Endothelial cell of umbilical vein (primary cell): ENCODE measurements at regions not wholly inside any gene's neighbourhood (a gene's known extent, or its start where the extent isn't known, plus 50 kb on each side); places are given as distances from the start of the nearest gene placed in this dataset.

Experiments used
- BruUV-seq: library from RNA; stranded (reverse); fragments of 400-500 nt; replicated peaks from 2 replicates; lab custom pipeline; 2021; lab: Mats Ljungman, UMichigan
- CTCF ChIA-PET: fragments of 300-600, 350-600 bp; sonication (Branson Sonifier 250); formaldehyde crosslinking; loops from one replicate; lab custom pipeline; 2021; ENCODE audit warnings: antibody characterized with exemption, inconsistent platforms; lab: Charles Lee
- POLR2A ChIA-PET: fragments of 300-600, 350-600 bp; sonication (Branson Sonifier 250); formaldehyde crosslinking; loops from one replicate; lab custom pipeline; 2021; ENCODE audit warnings: antibody characterized with exemption, inconsistent platforms; lab: Charles Lee
- DNase-seq: peaks from one replicate; pipeline ENCODE4 v3.0.0-alpha.2; 2011; ENCODE audit warnings: low read depth, low spot score
- FAIRE-seq: peaks from 2 replicates; lab custom pipeline; 2011; peaks lifted over from hg19 to GRCh38; lab: Jason Lieb, UNC
- H2AFZ ChIP-seq: 2 replicates; pipeline ENCODE4 v1.6.0; 2012; ENCODE audit warnings: low read depth, low read length, control low read depth, inconsistent platforms
- H3K27ac ChIP-seq: 2 replicates; pipeline ENCODE4 v1.5.1; 2011; ENCODE audit warnings: low read depth, mild to moderate bottlenecking, control low read depth, low read length, moderate library complexity; ENCODE audit not compliant: insufficient read depth
- H3K27me3 ChIP-seq, 2 experiments: 2 replicates each; pipeline versions ENCODE4 v1.6.0 to v1.6.1; 2011; ENCODE audit warnings: low read length in 2 of 2, mixed read lengths in 1 of 2; ENCODE audit not compliant: control insufficient read depth in 2 of 2, insufficient read depth in 2 of 2
- H3K36me3 ChIP-seq, 2 experiments: 2 replicates in 1 of 2; 3 replicates in 1 of 2; pipeline ENCODE4 v1.5.1; 2011; ENCODE audit warnings: low read length in 2 of 2, mild to moderate bottlenecking in 1 of 2, moderate library complexity in 1 of 2; ENCODE audit not compliant: control insufficient read depth in 2 of 2, insufficient read depth in 2 of 2; ENCODE audit errors: extremely low read depth in 1 of 2
- H3K4me1 ChIP-seq: 3 replicates; pipeline ENCODE4 v1.5.1; 2011; ENCODE audit warnings: mild to moderate bottlenecking, low read length; ENCODE audit not compliant: control insufficient read depth, insufficient read depth; ENCODE audit errors: extremely low read depth
- H3K4me2 ChIP-seq: 2 replicates; pipeline ENCODE4 v1.6.1; 2011; ENCODE audit warnings: low read length, control low read depth, mixed read lengths; ENCODE audit not compliant: insufficient read depth
- H3K4me3 ChIP-seq, 3 experiments: fragments of 200-600 bp in 1 of 3; sonication (generic), shearing (Covaris generic) in 1 of 3; replicated peaks in 1 of 3; 2 replicates each; pipeline ENCODE4 v1.5.1; 2011 to 2016; ENCODE audit warnings: control low read depth in 3 of 3, low read length in 3 of 3, mild to moderate bottlenecking in 2 of 3, inconsistent platforms in 1 of 3, low read depth in 1 of 3, moderate library complexity in 1 of 3; ENCODE audit not compliant: insufficient read depth in 1 of 3
- H3K79me2 ChIP-seq: 2 replicates; pipeline ENCODE4 v1.6.0; 2012; ENCODE audit warnings: low read length, inconsistent platforms; ENCODE audit not compliant: control insufficient read depth, insufficient read depth
- H3K9ac ChIP-seq: replicated peaks from 2 replicates; pipeline ENCODE3; 2011; ENCODE audit warnings: low read length, control low read depth; ENCODE audit not compliant: insufficient read depth; ENCODE audit errors: extremely low read depth
- H3K9me1 ChIP-seq: replicated peaks from 3 replicates; pipeline ENCODE4 v1.6.0; 2011; ENCODE audit warnings: mild to moderate bottlenecking, low read length; ENCODE audit not compliant: control insufficient read depth, insufficient read depth; ENCODE audit errors: extremely low read depth
- H3K9me3 ChIP-seq: replicated peaks from 2 replicates; pipeline ENCODE4 v1.5.1; 2012; ENCODE audit warnings: low read length, inconsistent platforms; ENCODE audit not compliant: control insufficient read depth, insufficient read depth
- H4K20me1 ChIP-seq: replicated peaks from 2 replicates; pipeline ENCODE3; 2011; ENCODE audit warnings: mild to moderate bottlenecking, low read length; ENCODE audit not compliant: control insufficient read depth, insufficient read depth; ENCODE audit errors: extremely low read depth
- CTCF ChIP-seq, 2 donors: IDR thresholded peaks; 1 replicate in 1 of 2; 2 replicates in 1 of 2; pipeline ENCODE4 v1.5.1; 2011; ENCODE audit warnings: low read length in 2 of 2, mild to moderate bottlenecking in 2 of 2, moderate library complexity in 2 of 2, control low read depth in 1 of 2, inconsistent platforms in 1 of 2, low read depth in 1 of 2; ENCODE audit not compliant: insufficient read depth in 1 of 2; ENCODE audit errors: extremely low read depth in 1 of 2
- EZH2 ChIP-seq: IDR thresholded peaks from 2 replicates; pipeline ENCODE4 v1.6.1; 2012; ENCODE audit warnings: borderline replicate concordance, low read depth, mild to moderate bottlenecking, moderate library complexity, low read length, inconsistent platforms; ENCODE audit not compliant: severe bottlenecking
- FOS ChIP-seq: IDR thresholded peaks from 2 replicates; pipeline ENCODE4 v1.6.1; 2011; ENCODE audit warnings: mild to moderate bottlenecking, low read length, moderate library complexity, borderline replicate concordance; ENCODE audit not compliant: insufficient read depth
- GATA2 ChIP-seq: IDR thresholded peaks from 2 replicates; pipeline ENCODE4 v1.7.0; 2011; ENCODE audit warnings: low read depth, mild to moderate bottlenecking, moderate library complexity, mixed read lengths, low read length; ENCODE audit not compliant: insufficient read length, insufficient read depth
- JUN ChIP-seq: IDR thresholded peaks from 2 replicates; pipeline ENCODE4 v1.6.1; 2011; ENCODE audit warnings: borderline replicate concordance, low read depth; ENCODE audit not compliant: insufficient read length, insufficient read depth
- MAX ChIP-seq: IDR thresholded peaks from 2 replicates; pipeline ENCODE4 v1.6.1; 2011; ENCODE audit not compliant: insufficient read depth, insufficient read length
- MYC ChIP-seq: IDR thresholded peaks from one replicate; pipeline ENCODE4 v1.6.1; 2011; ENCODE audit warnings: mild to moderate bottlenecking, low read depth, low read length
- POLR2A ChIP-seq: IDR thresholded peaks from 2 replicates; pipeline ENCODE4 v1.6.1; 2012; ENCODE audit warnings: low read depth, mild to moderate bottlenecking, control low read depth, low read length
- POLR2AphosphoS5 ChIP-seq: IDR thresholded peaks from 2 replicates; pipeline ENCODE4 v1.6.1; 2012; ENCODE audit warnings: low read depth, mild to moderate bottlenecking, control low read depth, low read length, moderate library complexity; ENCODE audit not compliant: insufficient read depth
- dilution Hi-C: fragments of 300-500 bp; cut with MboI; formaldehyde crosslinking; loops from one replicate; pipeline ENCODE4 v1.15.0; 2019; ENCODE audit warnings: low sequenced_read_pairs; ENCODE audit not compliant: extremely low pct_ligation_motif_present
- intact Hi-C: fragments of 100-400 bp; cut with micrococcal nuclease; formaldehyde crosslinking; loops from one replicate; pipeline ENCODE4 v1.10.0; 2022

- TF ChIP-seq POLR2AphosphoS5 (no peak), GATA2 (no peak), EZH2 (no peak), POLR2A (no peak), FOS (no peak), JUN (no peak), MYC (no peak), CTCF (IDR thresholded peaks at IDR 0.05; ENCODE audit: extremely low read depth in 1 of 2, insufficient read depth in 1 of 2, low read depth in 1 of 2, low read length in 2 of 2) (no peak), MAX (no peak)
- Histone ChIP-seq H3K27ac (no peak overlapping the region), H3K27me3 (no peaks in the 10 kb centered on the region), H3K9me1 (no peaks in the 10 kb centered on the region), H3K4me3 (no peak overlapping the region), H3K79me2 (no peaks in the 10 kb centered on the region), H4K20me1 (no peaks in the 10 kb centered on the region), H3K4me1 (no peaks in the 10 kb centered on the region), H3K36me3 (no peaks in the 10 kb centered on the region), H3K9ac (no peak overlapping the region), H3K4me2 (no peak overlapping the region), H3K9me3 (peaks cover 7% of the 10 kb centered on the region), H2AFZ (no peak overlapping the region)
- DNase-seq, result no peak
- ChIA-PET CTCF (no interaction called here), POLR2A (no interaction called here)
- no peak for FAIRE-seq
- intact Hi-C loops (no loop called here), dilution Hi-C loops (no loop called here)
- no TSS peak for BruUV-seq
Measured at GRCh38 chr19:57008432-57008831, 111.4 kb upstream of the USP29 start.
